NT2/D1 (cell line): ENCODE measurements at regions not wholly inside any gene's neighbourhood (a gene's known extent, or its start where the extent isn't known, plus 50 kb on each side); places are given as distances from the start of the nearest gene placed in this dataset.

Experiments used
- SUZ12 ChIP-seq: IDR thresholded peaks from 2 replicates; pipeline ENCODE4 v1.6.1; 2011; ENCODE audit not compliant: insufficient read length, insufficient read depth; ENCODE audit errors: extremely low read depth
- YY1 ChIP-seq: IDR thresholded peaks from 2 replicates; pipeline ENCODE4 v1.6.1; 2011; ENCODE audit not compliant: insufficient read length, insufficient read depth
- ZNF274 ChIP-seq: IDR thresholded peaks from 2 replicates; pipeline ENCODE4 v1.6.1; 2011; ENCODE audit warnings: mild to moderate bottlenecking, low read depth, low read length

DNA sequence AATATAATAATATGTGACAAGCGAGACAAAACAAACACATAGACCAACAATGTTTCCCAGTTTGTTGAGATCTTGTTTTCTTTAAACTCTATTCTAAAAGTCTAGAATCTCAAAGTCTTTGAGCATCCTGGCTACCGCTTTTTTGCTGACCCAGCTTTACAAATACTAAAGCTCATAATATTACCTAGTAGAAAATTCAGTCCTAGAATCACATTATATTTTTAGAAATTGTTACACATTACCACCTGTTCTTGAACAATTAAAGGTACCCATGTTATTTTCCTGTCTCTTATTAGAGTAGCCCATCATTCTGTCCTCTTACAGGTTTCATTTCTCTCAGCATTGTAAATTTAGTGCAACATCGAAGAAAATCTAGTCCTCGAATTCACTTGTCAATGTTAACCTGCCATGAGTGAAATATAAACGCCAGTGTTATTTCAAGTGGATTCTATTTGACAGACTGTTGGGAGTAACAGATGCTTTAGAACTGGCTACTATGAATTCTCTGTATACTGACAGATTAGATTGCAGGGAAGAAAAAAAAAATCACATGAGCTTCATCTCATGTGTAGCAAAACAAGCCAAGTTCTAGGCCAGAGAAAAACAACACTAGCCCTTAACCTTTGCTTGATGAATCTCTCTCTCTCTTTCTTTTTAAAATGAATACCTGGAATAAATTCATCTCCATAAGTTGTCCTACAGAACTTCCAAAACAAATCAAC is 851.2 kb upstream of the ADAMTS5 start:
- TF ChIP-seq ZNF274 (no peak), YY1 (no peak), SUZ12 (no peak)
